ENCODE measurements at regions not wholly inside any gene's neighbourhood (a gene's known extent, or its start where the extent isn't known, plus 50 kb on each side); places are given as distances from the start of the nearest gene placed in this dataset.
"Not testable (repeated sequence)": the region's sequence is repeated elsewhere in the genome, so short reads cannot be mapped to it uniquely, and the experiment has no call there.

DNA sequence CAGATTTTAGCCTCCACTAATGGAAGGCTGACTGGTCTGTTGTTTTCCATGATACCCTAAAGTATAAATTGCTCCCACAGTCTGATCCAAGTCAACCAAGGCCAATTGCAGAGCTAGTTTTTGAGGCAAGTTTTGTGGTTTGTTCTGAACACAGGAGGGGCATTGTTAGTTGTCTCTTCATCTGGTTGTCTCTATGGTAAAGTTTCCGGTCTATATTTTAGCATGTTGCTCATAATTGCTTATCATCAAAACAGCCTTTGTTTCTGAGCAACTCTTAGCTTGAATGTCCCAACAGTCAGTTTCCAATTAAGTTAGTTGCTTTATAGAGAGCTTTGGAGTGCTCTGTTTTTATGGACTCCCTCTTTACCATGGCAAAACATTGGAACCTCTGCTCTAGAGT, 217.6 kb upstream of the CARD18 start:
- H3K27ac Mint-ChIP-seq, result no peak overlapping the region
- no peaks in the 10 kb centered on the region for H3K4me1 ChIP-seq (ENCODE audit: control insufficient read depth, insufficient read depth, low read length, poor library complexity, severe bottlenecking)
- no peaks in the 10 kb centered on the region for H3K27me3 ChIP-seq (ENCODE audit: control insufficient read depth, insufficient read depth, low read length)
- H3K4me3 Mint-ChIP-seq, result no peak overlapping the region
- no peak for ATAC-seq (ENCODE audit: low read depth in 2 of 2)
- no peaks in the 10 kb centered on the region for H3K9me3 ChIP-seq (ENCODE audit: control insufficient read depth in 2 of 2, low read length in 2 of 2)
- H3K27me3 Mint-ChIP-seq, result no peaks in the 10 kb centered on the region
- H3K27ac ChIP-seq (ENCODE audit: insufficient read depth, low read length, poor library complexity, severe bottlenecking), result no peak overlapping the region
- H3K36me3 ChIP-seq (ENCODE audit: control insufficient read depth, insufficient read depth, low read length), result no peaks in the 10 kb centered on the region
- no peak for DNase-seq
- H3K4me1 Mint-ChIP-seq, result peaks cover 0 to 2% (median 0%) of the 10 kb centered on the region in 4 donors
- H3K4me3 ChIP-seq (ENCODE audit: low read depth, low read length), result no peak overlapping the region
- no peaks in the 10 kb centered on the region for H3K36me3 Mint-ChIP-seq
- H3K9me3 Mint-ChIP-seq, result no peaks in the 10 kb centered on the region

GRCh38 chr11:105349867-105350266, 210.3 kb upstream of the CARD18 start:
- ATAC-seq (ENCODE audit: low read depth in 2 of 2); H3K36me3 Mint-ChIP-seq; H3K4me3 Mint-ChIP-seq; H3K27ac ChIP-seq (ENCODE audit: insufficient read depth, low read length, poor library complexity, severe bottlenecking); H3K27ac Mint-ChIP-seq; H3K4me1 Mint-ChIP-seq; H3K27me3 ChIP-seq (ENCODE audit: control insufficient read depth, insufficient read depth, low read length); H3K36me3 ChIP-seq (ENCODE audit: control insufficient read depth, insufficient read depth, low read length); H3K4me1 ChIP-seq (ENCODE audit: control insufficient read depth, insufficient read depth, low read length, poor library complexity, severe bottlenecking); H3K9me3 ChIP-seq (ENCODE audit: control insufficient read depth in 2 of 2, low read length in 2 of 2); DNase-seq; H3K27me3 Mint-ChIP-seq; H3K4me3 ChIP-seq (ENCODE audit: low read depth, low read length): not testable (repeated sequence)
- peaks cover 0 to 11% (median 4%) of the 10 kb centered on the region in 7 donors for H3K9me3 Mint-ChIP-seq

DNA sequence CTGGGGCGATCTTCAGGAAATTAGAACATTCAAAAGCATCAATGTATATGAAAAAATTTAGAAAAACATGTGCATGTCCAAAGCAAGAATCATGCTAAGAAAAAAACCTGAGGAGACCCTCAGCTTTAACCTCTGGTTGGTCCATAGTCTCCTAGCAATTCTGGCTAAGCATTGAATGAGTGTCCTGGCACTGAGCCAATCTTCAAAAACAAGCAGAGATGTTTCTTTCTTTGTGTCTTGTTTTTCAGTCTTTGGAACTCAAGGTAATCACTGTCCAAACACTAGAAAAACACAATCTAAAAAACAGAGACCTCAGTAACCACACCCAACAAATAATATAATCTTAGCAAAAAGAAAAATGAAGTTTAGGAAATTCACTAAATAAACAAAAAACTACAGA, 205.4 kb upstream of the CARD18 start:
- no peaks in the 10 kb centered on the region for H3K4me1 ChIP-seq (ENCODE audit: control insufficient read depth, insufficient read depth, low read length, poor library complexity, severe bottlenecking)
- no peak overlapping the region for H3K4me3 ChIP-seq (ENCODE audit: low read depth, low read length)
- H3K27ac ChIP-seq (ENCODE audit: insufficient read depth, low read length, poor library complexity, severe bottlenecking), result no peak overlapping the region
- no peak overlapping the region for H3K4me3 Mint-ChIP-seq
- no peaks in the 10 kb centered on the region for H3K27me3 ChIP-seq (ENCODE audit: control insufficient read depth, insufficient read depth, low read length)
- H3K9me3 Mint-ChIP-seq, result peaks cover 0 to 9% (median 4%) of the 10 kb centered on the region in 7 donors
- ATAC-seq (ENCODE audit: low read depth in 2 of 2) (no peak), DNase-seq (no peak)
- H3K9me3 ChIP-seq (ENCODE audit: control insufficient read depth in 2 of 2, low read length in 2 of 2), result no peaks in the 10 kb centered on the region
- no peaks in the 10 kb centered on the region for H3K27me3 Mint-ChIP-seq
- H3K4me1 Mint-ChIP-seq, result no peaks in the 10 kb centered on the region
- H3K36me3 ChIP-seq (ENCODE audit: control insufficient read depth, insufficient read depth, low read length), result no peaks in the 10 kb centered on the region
- no peaks in the 10 kb centered on the region for H3K36me3 Mint-ChIP-seq
- no peak overlapping the region for H3K27ac Mint-ChIP-seq

DNA sequence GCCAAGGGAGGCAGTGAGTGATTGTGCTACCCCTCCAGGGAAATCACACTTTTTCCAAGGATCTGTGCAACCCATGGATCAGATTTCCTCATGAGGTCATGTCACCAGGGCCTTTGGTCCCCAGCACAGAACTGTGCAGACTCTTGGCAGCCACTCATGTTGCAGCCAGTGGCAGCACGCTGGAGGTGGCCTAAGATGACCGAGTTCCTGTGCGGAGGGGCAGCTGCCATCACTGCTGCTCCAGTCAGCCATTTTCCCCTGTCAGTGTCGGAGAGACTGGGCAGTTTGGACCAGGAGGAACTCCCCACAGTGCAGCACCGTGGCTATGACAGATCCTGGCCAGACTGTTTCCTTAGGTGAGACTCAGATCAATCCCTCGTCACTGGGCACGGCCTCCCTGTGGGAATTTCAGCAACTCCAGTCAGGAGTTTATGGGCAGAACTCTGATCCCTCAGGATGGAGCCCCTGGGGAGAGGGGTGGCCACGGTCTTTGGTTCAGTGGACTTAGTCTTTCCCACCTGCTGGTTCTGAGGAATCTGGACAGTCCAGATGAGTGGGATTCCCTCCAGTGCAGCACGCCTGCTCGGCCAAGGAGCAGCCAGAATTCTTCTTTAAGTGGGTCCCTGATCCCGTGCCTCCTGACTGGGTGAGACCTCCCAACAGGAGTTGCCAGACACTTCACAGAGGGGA, 194.6 kb upstream of the CARD18 start:
- no peaks in the 10 kb centered on the region for H3K36me3 ChIP-seq (ENCODE audit: control insufficient read depth, insufficient read depth, low read length)
- Mint-ChIP-seq H3K4me3 (no peak overlapping the region), H3K36me3 (no peaks in the 10 kb centered on the region), H3K4me1 (no peaks in the 10 kb centered on the region), H3K9me3 (peaks cover 0 to 8% (median 3%) of the 10 kb centered on the region in 7 donors), H3K27ac (no peak overlapping the region), H3K27me3 (no peaks in the 10 kb centered on the region)
- ATAC-seq (ENCODE audit: low read depth in 2 of 2), result no peak
- H3K9me3 ChIP-seq (ENCODE audit: control insufficient read depth in 2 of 2, low read length in 2 of 2), result no peaks in the 10 kb centered on the region
- DNase-seq, result no peak
- no peak overlapping the region for H3K4me3 ChIP-seq (ENCODE audit: low read depth, low read length)
- H3K27ac ChIP-seq (ENCODE audit: insufficient read depth, low read length, poor library complexity, severe bottlenecking), result no peak overlapping the region
- H3K27me3 ChIP-seq (ENCODE audit: control insufficient read depth, insufficient read depth, low read length), result no peaks in the 10 kb centered on the region
- no peaks in the 10 kb centered on the region for H3K4me1 ChIP-seq (ENCODE audit: control insufficient read depth, insufficient read depth, low read length, poor library complexity, severe bottlenecking)

- H3K27me3 ChIP-seq (ENCODE audit: control insufficient read depth, insufficient read depth, low read length), result no peaks in the 10 kb centered on the region
- Mint-ChIP-seq H3K4me1 (no peaks in the 10 kb centered on the region), H3K27me3 (peaks cover 5% of the 10 kb centered on the region), H3K4me3 (no peak overlapping the region), H3K27ac (no peak overlapping the region), H3K36me3 (no peaks in the 10 kb centered on the region), H3K9me3 (peaks cover 0 to 8% (median 3%) of the 10 kb centered on the region in 7 donors)
- H3K36me3 ChIP-seq (ENCODE audit: control insufficient read depth, insufficient read depth, low read length), result no peaks in the 10 kb centered on the region
- DNase-seq, result no peak
- no peaks in the 10 kb centered on the region for H3K4me1 ChIP-seq (ENCODE audit: control insufficient read depth, insufficient read depth, low read length, poor library complexity, severe bottlenecking)
- H3K27ac ChIP-seq (ENCODE audit: insufficient read depth, low read length, poor library complexity, severe bottlenecking), result no peak overlapping the region
- no peaks in the 10 kb centered on the region for H3K9me3 ChIP-seq (ENCODE audit: control insufficient read depth in 2 of 2, low read length in 2 of 2)
- ATAC-seq (ENCODE audit: low read depth in 2 of 2), result no peak
- no peak overlapping the region for H3K4me3 ChIP-seq (ENCODE audit: low read depth, low read length)
These were observed 193.6 kb upstream of the CARD18 start for GRCh38 chr11:105333153-105333552.

DNA sequence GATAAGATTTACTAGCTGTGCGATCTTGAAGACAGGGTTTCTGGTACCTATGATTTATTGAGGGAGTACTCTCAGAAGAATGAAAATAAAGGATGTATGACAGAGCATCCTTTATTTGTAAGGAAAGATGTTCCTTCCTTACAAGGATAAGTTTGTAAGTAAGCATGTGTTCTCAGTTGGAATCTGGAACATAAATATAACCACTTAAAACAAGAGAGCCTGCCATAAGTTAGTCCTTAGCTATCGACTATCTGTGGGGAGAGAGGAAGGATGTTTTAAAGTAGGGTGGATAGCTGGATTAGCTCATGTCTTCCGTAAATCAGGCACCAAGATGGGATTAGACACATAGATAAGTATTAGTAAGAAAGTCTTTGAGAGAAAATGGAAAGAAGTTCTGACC, 192.6 kb upstream of the CARD18 start:
- H3K4me1 ChIP-seq (ENCODE audit: control insufficient read depth, insufficient read depth, low read length, poor library complexity, severe bottlenecking), result no peaks in the 10 kb centered on the region
- H3K36me3 ChIP-seq (ENCODE audit: control insufficient read depth, insufficient read depth, low read length), result no peaks in the 10 kb centered on the region
- ATAC-seq (ENCODE audit: low read depth in 2 of 2) (no peak), DNase-seq (no peak)
- no peaks in the 10 kb centered on the region for H3K9me3 ChIP-seq (ENCODE audit: control insufficient read depth in 2 of 2, low read length in 2 of 2)
- Mint-ChIP-seq H3K27ac (no peak overlapping the region), H3K36me3 (no peaks in the 10 kb centered on the region), H3K4me3 (no peak overlapping the region), H3K27me3 (peaks cover 5% of the 10 kb centered on the region), H3K9me3 (peaks cover 0 to 8% (median 4%) of the 10 kb centered on the region in 7 donors), H3K4me1 (no peaks in the 10 kb centered on the region)
- H3K27me3 ChIP-seq (ENCODE audit: control insufficient read depth, insufficient read depth, low read length), result no peaks in the 10 kb centered on the region
- no peak overlapping the region for H3K27ac ChIP-seq (ENCODE audit: insufficient read depth, low read length, poor library complexity, severe bottlenecking)
- no peak overlapping the region for H3K4me3 ChIP-seq (ENCODE audit: low read depth, low read length)

- H3K36me3 ChIP-seq (ENCODE audit: control insufficient read depth, insufficient read depth, low read length), result no peaks in the 10 kb centered on the region
- ATAC-seq (ENCODE audit: low read depth in 2 of 2) (no peak), DNase-seq (no peak)
- Mint-ChIP-seq H3K9me3 (peaks cover 0 to 5% (median 1%) of the 10 kb centered on the region in 7 donors), H3K4me1 (no peaks in the 10 kb centered on the region), H3K27me3 (peaks cover 5% of the 10 kb centered on the region), H3K36me3 (no peaks in the 10 kb centered on the region), H3K27ac (no peak overlapping the region), H3K4me3 (no peak overlapping the region)
- H3K9me3 ChIP-seq (ENCODE audit: control insufficient read depth in 2 of 2, low read length in 2 of 2), result no peaks in the 10 kb centered on the region
- no peaks in the 10 kb centered on the region for H3K27me3 ChIP-seq (ENCODE audit: control insufficient read depth, insufficient read depth, low read length)
- no peak overlapping the region for H3K27ac ChIP-seq (ENCODE audit: insufficient read depth, low read length, poor library complexity, severe bottlenecking)
- no peaks in the 10 kb centered on the region for H3K4me1 ChIP-seq (ENCODE audit: control insufficient read depth, insufficient read depth, low read length, poor library complexity, severe bottlenecking)
- H3K4me3 ChIP-seq (ENCODE audit: low read depth, low read length), result no peak overlapping the region
These were observed 188.5 kb upstream of the CARD18 start for GRCh38 chr11:105328061-105328460.

- Mint-ChIP-seq H3K4me3 (no peak overlapping the region), H3K9me3 (peaks cover 0 to 7% (median 0%) of the 10 kb centered on the region in 7 donors), H3K36me3 (no peaks in the 10 kb centered on the region), H3K4me1 (no peaks in the 10 kb centered on the region), H3K27me3 (peaks cover 9% of the 10 kb centered on the region), H3K27ac (no peak overlapping the region)
- no peak overlapping the region for H3K27ac ChIP-seq (ENCODE audit: insufficient read depth, low read length, poor library complexity, severe bottlenecking)
- H3K27me3 ChIP-seq (ENCODE audit: control insufficient read depth, insufficient read depth, low read length), result no peaks in the 10 kb centered on the region
- no peaks in the 10 kb centered on the region for H3K36me3 ChIP-seq (ENCODE audit: control insufficient read depth, insufficient read depth, low read length)
- no peak overlapping the region for H3K4me3 ChIP-seq (ENCODE audit: low read depth, low read length)
- H3K4me1 ChIP-seq (ENCODE audit: control insufficient read depth, insufficient read depth, low read length, poor library complexity, severe bottlenecking), result no peaks in the 10 kb centered on the region
- H3K9me3 ChIP-seq (ENCODE audit: control insufficient read depth in 2 of 2, low read length in 2 of 2), result no peaks in the 10 kb centered on the region
- DNase-seq, result no peak
- ATAC-seq (ENCODE audit: low read depth in 2 of 2), result no peak
These were observed 184.6 kb upstream of the CARD18 start for GRCh38 chr11:105324156-105324555.
